ENCODE measurements at regions not wholly inside any gene's neighbourhood (a gene's known extent, or its start where the extent isn't known, plus 50 kb on each side); places are given as distances from the start of the nearest gene placed in this dataset.
"Not testable (repeated sequence)": the region's sequence is repeated elsewhere in the genome, so short reads cannot be mapped to it uniquely, and the experiment has no call there.

DNA sequence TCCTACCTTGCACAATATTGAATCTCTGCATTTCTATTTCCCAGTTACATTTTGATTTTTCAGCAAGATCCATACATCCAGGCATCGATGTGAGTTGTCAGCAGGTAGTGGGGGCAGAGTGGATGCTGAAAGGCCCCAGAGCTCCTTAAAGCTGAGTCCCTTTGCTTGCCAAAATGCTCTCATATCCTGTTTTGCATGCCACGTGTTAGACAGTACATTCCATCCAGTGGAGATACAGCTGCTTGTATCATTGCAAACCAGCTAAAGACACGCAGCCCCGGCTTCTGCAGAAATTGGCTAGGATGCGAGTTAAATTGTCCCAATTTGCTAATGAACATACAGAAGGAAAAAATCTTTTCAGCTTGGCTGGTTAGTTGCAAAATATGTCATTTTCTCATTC is 179.6 kb upstream of the MXRA5 start:
- Mint-ChIP-seq H3K4me3 (no peak overlapping the region), H3K27me3 (ENCODE audit: low read depth) (no peaks in the 10 kb centered on the region), H3K27ac (no peak overlapping the region), H3K36me3 (ENCODE audit: insufficient read depth in 2 of 2) (no peaks in the 10 kb centered on the region), H3K4me1 (ENCODE audit: low read depth) (no peaks in the 10 kb centered on the region), H3K9me3 (no peaks in the 10 kb centered on the region)
- no peak for DNase-seq
- ATAC-seq (replicated peaks in 1 of 2): no peak

DNA sequence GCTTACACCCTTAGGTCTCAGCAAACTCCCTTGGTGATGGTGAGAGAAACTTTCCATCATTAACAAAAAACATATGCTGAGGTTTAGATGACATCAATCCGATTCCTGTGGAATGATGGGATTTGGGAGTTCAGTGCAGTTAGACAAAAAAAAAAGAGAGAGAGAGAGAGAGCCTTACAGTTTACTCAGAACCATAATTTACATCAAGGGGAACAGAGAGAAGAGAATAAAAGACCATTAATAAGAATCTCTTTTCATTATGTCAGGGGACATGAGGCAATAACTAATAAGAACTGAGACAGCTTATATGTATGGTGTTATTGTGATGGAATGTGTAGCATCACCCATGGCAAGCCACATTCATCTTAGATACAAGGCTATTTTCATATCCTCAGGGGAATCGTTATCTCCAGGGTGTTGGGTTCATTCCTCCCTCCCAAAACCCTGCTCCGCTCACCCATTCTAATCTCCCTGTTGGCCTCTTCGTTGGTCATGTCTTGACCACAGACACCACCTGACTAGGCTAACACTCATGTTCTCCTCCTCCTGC is 175.7 kb upstream of the MXRA5 start:
- H3K4me3 Mint-ChIP-seq: no peak overlapping the region
- no peak overlapping the region for H3K27ac Mint-ChIP-seq
- H3K27me3 Mint-ChIP-seq (ENCODE audit: low read depth): no peaks in the 10 kb centered on the region
- peaks cover 0 to 2% of the 10 kb centered on the region in 2 donors for H3K9me3 Mint-ChIP-seq
- H3K36me3 Mint-ChIP-seq (ENCODE audit: insufficient read depth in 2 of 2): no peaks in the 10 kb centered on the region
- ATAC-seq (replicated peaks in 1 of 2) (no peak), DNase-seq (no peak)
- H3K4me1 Mint-ChIP-seq (ENCODE audit: low read depth): no peaks in the 10 kb centered on the region

DNA sequence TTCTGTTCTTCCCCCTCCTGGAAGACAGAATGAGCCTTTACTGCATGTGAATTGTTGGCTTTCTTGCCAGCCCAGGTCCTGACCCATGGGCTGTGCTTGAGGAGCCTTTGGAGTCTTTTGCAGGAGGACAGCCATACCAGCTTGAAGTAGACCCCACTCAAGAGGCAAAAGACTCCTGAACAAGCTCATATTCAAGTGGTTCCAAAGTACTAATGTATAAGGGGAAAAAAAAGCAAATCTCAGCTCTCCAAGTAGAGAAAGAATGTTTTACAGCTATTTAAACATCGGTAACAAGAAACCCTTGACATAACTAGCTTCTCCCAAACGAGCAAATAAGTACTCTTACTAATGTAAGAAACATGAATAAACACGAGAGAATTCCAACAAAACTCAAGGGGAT is 174.9 kb upstream of the MXRA5 start:
- H3K9me3 Mint-ChIP-seq: peaks cover 0 to 4% of the 10 kb centered on the region in 2 donors
- H3K36me3 Mint-ChIP-seq (ENCODE audit: insufficient read depth in 2 of 2): no peaks in the 10 kb centered on the region
- DNase-seq (no peak), ATAC-seq (replicated peaks in 1 of 2) (no peak)
- no peaks in the 10 kb centered on the region for H3K27me3 Mint-ChIP-seq (ENCODE audit: low read depth)
- no peaks in the 10 kb centered on the region for H3K4me1 Mint-ChIP-seq (ENCODE audit: low read depth)
- no peak overlapping the region for H3K4me3 Mint-ChIP-seq
- H3K27ac Mint-ChIP-seq: no peak overlapping the region

DNA sequence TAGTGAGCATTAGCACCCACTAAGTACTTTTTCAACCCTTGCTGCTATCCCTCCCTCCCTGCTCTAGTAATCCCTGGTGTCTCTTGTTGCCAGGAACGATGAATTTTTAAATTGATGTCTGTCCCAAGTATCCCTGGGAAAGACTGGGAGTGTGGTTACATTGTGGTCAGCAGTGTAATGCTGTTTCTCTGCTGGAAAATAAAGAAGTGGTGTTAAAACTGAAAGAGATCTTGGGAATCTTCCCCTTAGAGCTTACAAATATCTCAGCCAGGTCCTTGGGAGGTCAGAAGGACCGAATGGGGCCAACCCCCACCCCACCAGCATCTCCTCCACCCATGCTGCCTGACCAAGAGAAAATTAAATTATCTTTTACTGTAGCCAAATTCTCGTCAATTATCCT is 174.5 kb upstream of the MXRA5 start:
- DNase-seq (no peak), ATAC-seq (replicated peaks in 1 of 2) (no peak)
- Mint-ChIP-seq H3K36me3 (ENCODE audit: insufficient read depth in 2 of 2) (no peaks in the 10 kb centered on the region), H3K4me3 (no peak overlapping the region), H3K27ac (no peak overlapping the region), H3K9me3 (peaks cover 0 to 4% of the 10 kb centered on the region in 2 donors), H3K27me3 (ENCODE audit: low read depth) (no peaks in the 10 kb centered on the region), H3K4me1 (ENCODE audit: low read depth) (no peaks in the 10 kb centered on the region)

DNA sequence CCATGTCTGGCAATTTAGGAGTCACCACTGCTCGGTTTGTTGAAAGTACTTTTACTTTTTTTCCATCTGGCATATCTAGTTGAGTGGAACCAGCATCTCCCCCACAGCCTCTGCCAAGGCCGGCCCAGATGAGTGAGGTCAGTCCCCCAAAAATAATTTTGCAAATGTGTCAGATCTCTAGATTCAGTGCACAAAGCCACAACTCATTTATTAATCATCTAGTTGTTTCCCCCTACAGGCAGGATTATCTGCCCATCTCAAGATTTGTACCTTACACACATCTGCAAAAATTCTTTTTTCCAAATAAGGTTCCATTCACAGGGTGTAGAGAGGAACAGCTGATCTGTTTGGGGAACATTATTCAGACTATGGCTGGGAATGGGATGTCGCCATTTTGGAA is 174.0 kb upstream of the MXRA5 start:
- no peak for ATAC-seq (replicated peaks in 1 of 2)
- no peak overlapping the region for H3K4me3 Mint-ChIP-seq
- H3K27me3 Mint-ChIP-seq (ENCODE audit: low read depth): no peaks in the 10 kb centered on the region
- no peaks in the 10 kb centered on the region for H3K36me3 Mint-ChIP-seq (ENCODE audit: insufficient read depth in 2 of 2)
- no peak overlapping the region for H3K27ac Mint-ChIP-seq
- H3K4me1 Mint-ChIP-seq (ENCODE audit: low read depth): no peaks in the 10 kb centered on the region
- H3K9me3 Mint-ChIP-seq: peaks cover 0 to 4% of the 10 kb centered on the region in 2 donors
- no peak for DNase-seq

DNA sequence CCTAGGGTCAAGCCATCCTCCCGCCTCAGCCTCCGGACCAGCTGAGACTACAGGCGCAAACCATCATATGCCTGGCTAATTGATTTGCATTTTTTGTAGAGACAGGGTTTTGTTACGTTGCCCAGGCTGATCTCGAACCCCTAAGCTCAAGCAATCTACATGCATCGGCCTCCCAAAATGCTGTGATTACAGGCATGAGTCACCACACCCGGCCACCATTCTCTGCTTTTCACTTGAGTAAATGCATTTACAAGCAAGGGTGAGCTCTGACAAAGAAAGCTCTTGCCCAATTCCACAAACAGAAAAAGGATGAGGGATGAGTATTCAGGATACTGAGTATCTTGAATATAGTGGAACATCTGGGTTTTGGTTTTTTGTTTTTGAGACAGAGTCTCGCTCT is 172.9 kb upstream of the MXRA5 start:
- H3K4me1 Mint-ChIP-seq (ENCODE audit: low read depth); H3K9me3 Mint-ChIP-seq; H3K27me3 Mint-ChIP-seq (ENCODE audit: low read depth); H3K4me3 Mint-ChIP-seq; ATAC-seq (replicated peaks in 1 of 2); DNase-seq; H3K27ac Mint-ChIP-seq; H3K36me3 Mint-ChIP-seq (ENCODE audit: insufficient read depth in 2 of 2): not testable (repeated sequence)

DNA sequence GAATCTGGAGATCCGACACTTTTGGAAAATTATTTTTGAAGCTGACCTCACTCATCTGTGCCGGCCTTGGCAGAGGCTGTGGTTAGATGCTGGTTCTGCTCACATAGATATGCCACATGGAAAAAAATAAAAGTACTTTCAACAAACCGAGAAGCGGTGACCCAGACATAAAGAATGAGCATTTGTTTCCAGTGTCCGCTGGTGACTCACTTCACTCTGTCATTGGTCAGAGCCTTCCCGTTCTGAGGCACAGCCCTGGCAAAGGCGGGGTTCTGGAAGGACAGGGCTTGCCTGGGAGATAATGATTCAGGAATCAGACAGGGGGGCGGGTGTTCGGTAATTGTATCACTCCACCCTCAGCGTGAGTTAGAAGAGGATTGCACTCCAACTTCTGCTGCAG is 172.4 kb upstream of the MXRA5 start:
- Mint-ChIP-seq H3K36me3 (ENCODE audit: insufficient read depth in 2 of 2) (no peaks in the 10 kb centered on the region), H3K4me3 (no peak overlapping the region), H3K4me1 (ENCODE audit: low read depth) (no peaks in the 10 kb centered on the region), H3K27ac (no peak overlapping the region), H3K9me3 (peaks cover 0 to 4% of the 10 kb centered on the region in 2 donors), H3K27me3 (ENCODE audit: low read depth) (no peaks in the 10 kb centered on the region)
- ATAC-seq (replicated peaks in 1 of 2) (no peak), DNase-seq (no peak)

DNA sequence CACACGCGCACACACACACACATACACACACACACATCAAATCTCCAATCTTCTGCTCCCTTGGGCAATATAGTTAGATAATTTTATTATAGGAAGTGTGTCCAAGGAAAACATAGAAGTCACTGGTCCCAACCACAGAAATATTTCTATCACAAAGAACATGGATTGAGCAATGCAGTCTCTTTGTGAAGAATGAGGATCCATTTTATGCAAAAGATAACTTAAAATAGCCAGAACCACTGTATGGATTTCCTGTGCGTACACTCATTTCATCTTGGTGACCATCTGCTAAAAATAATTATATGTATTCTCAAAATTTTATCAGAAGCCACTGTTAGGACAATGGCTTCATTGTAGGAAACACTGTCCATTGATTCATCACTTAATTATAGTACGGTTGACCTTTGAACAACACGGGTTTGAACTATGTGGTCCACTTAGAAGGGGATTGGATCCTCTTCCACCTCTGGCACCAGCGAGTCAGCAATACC is 169.6 kb upstream of the MXRA5 start:
- H3K27me3 Mint-ChIP-seq (ENCODE audit: low read depth): no peaks in the 10 kb centered on the region
- DNase-seq (no peak), ATAC-seq (replicated peaks in 1 of 2) (no peak)
- H3K27ac Mint-ChIP-seq: no peak overlapping the region
- H3K36me3 Mint-ChIP-seq (ENCODE audit: insufficient read depth in 2 of 2): no peaks in the 10 kb centered on the region
- H3K4me1 Mint-ChIP-seq (ENCODE audit: low read depth): no peaks in the 10 kb centered on the region
- peaks cover 0 to 4% of the 10 kb centered on the region in 2 donors for H3K9me3 Mint-ChIP-seq
- H3K4me3 Mint-ChIP-seq: no peak overlapping the region

DNA sequence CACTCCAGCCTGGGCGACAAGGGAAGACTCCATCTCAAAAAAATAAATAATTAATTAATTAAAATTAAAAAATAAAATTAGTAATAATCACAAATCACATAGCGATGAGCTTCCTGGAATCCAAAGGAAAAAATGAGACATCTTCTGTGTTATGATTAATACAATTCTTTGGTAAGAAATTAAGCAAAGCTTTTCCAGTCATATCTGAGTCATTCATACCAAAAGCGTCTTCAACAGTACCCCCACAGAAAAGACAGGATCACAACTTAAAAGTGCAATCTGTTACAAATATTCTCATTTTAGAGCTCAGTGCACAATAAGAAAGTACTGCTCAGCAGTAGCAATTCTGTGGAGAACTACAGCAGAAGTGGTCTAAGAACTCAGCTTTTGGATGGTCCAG is 168.5 kb upstream of the MXRA5 start:
- Mint-ChIP-seq H3K36me3 (ENCODE audit: insufficient read depth in 2 of 2) (no peaks in the 10 kb centered on the region), H3K27ac (no peak overlapping the region), H3K4me3 (no peak overlapping the region), H3K9me3 (peaks cover 0 to 4% of the 10 kb centered on the region in 2 donors), H3K27me3 (ENCODE audit: low read depth) (no peaks in the 10 kb centered on the region), H3K4me1 (ENCODE audit: low read depth) (no peaks in the 10 kb centered on the region)
- DNase-seq (no peak), ATAC-seq (replicated peaks in 1 of 2) (no peak)

DNA sequence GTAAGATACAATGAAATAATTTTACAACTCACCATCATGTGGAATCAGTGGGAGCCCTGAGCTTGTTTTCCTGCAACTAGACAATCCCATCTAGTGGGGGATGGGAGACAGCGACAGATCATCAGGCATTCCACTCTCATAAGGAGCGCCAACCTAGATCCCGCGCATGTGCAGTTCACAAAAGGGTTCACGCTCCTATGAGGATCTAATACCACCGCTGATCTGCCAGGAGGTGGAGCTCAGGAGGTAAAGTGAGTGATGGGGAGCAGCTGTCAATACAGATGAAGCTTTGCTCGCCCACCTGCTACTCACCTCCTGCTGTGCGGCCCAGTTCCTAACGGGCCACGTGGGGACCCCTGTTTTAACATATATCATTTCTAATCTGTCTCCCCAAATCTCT is 165.7 kb upstream of the MXRA5 start:
- H3K4me1 Mint-ChIP-seq (ENCODE audit: low read depth); H3K36me3 Mint-ChIP-seq (ENCODE audit: insufficient read depth in 2 of 2); DNase-seq; H3K27ac Mint-ChIP-seq; ATAC-seq (replicated peaks in 1 of 2); H3K9me3 Mint-ChIP-seq; H3K4me3 Mint-ChIP-seq; H3K27me3 Mint-ChIP-seq (ENCODE audit: low read depth): not testable (repeated sequence)

DNA sequence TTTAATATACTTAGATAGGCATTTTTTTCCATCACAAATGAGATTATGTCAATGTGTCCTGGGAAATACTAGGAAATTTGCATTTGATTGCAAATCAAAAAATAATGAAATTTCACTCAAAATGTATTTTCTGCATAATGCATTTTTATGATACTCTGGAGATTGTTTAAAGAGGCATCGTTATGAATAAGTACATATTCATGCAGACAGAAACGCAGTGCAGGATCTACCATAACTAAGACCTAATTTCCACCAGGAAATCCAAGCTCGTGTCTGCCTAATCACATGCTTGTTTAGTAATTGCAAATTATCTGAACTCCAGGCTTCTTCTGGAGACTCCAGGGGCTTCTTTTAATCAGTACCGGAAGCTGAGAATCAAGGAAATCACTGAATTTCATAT is 163.5 kb upstream of the MXRA5 start:
- Mint-ChIP-seq H3K27ac (no peak overlapping the region), H3K9me3 (peaks cover 2% of the 10 kb centered on the region in 2 donors), H3K4me3 (no peak overlapping the region), H3K27me3 (ENCODE audit: low read depth) (no peaks in the 10 kb centered on the region), H3K4me1 (ENCODE audit: low read depth) (no peaks in the 10 kb centered on the region), H3K36me3 (ENCODE audit: insufficient read depth in 2 of 2) (no peaks in the 10 kb centered on the region)
- no peak for DNase-seq
- ATAC-seq (replicated peaks in 1 of 2): no peak

DNA sequence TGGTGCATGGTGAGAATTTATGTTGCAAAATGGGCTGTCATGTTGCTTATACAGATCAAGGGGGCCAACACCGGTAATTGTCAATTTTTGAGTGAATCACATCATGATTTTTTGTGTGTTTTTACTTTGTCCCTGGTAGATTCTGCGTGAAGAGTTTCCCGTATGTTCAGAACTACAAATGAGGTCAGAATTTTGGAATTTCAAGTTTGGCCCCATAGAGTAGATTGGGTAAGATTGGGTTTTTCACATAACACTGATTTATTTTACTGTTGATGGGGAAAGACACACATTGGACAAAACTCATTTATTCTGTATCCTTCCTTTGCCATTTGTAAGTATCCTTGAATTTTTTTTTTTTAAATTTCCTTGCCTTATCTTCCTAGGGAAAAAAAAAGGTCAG is 158.5 kb upstream of the MXRA5 start:
- Mint-ChIP-seq H3K4me3 (no peak overlapping the region), H3K27me3 (ENCODE audit: low read depth) (no peaks in the 10 kb centered on the region), H3K4me1 (ENCODE audit: low read depth) (no peaks in the 10 kb centered on the region), H3K27ac (no peak overlapping the region), H3K9me3 (peaks cover 2 to 6% of the 10 kb centered on the region in 2 donors), H3K36me3 (ENCODE audit: insufficient read depth in 2 of 2) (no peaks in the 10 kb centered on the region)
- DNase-seq (no peak), ATAC-seq (replicated peaks in 1 of 2) (no peak)

DNA sequence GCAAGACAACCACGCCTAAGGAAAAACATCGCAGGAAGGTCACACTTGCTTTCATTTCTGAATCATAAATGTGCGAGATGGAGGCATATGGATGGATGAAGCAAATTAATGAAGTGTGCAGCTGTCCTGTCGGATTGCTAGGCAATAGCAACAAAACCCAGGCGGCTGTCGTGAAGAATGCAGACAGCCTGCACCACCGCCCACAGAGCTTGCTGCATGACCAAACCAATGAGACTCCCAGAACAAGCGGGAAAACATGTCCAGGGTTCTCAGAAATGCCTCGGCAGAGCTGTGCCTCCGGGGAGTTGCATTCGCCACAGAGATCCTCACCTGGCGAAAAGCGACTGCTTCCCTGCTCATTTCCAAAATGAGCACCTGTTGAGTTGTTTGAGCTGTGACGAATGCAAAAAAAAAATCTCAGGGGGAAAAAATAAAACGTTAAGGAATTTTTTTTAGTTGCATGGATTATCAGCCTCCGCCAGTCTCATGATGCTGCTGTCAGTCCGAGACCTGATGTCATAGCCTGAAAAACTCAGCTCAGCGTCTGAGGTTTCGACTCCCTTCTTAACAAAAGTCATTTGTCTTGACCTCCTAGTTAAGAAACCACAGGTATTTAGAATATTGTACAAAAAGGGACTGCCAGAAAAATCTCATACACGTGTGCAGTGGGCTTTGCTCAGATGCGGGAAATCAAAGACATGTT is 155.5 kb upstream of the MXRA5 start:
- Mint-ChIP-seq H3K4me3 (no peak overlapping the region), H3K4me1 (ENCODE audit: low read depth) (no peaks in the 10 kb centered on the region), H3K9me3 (peaks cover 0 to 7% of the 10 kb centered on the region in 2 donors), H3K27me3 (ENCODE audit: low read depth) (no peaks in the 10 kb centered on the region), H3K36me3 (ENCODE audit: insufficient read depth in 2 of 2) (peaks cover 0 to 1% of the 10 kb centered on the region in 2 donors), H3K27ac (no peak overlapping the region)
- DNase-seq (no peak), ATAC-seq (replicated peaks in 1 of 2) (no peak)
